Right lobe of liver (tissue), 6 donors: ENCODE measurements at regions not wholly inside any gene's neighbourhood (a gene's known extent, or its start where the extent isn't known, plus 50 kb on each side); places are given as distances from the start of the nearest gene placed in this dataset.

Experiments
- ATAC-seq, 4 donors: fragments of 200-7000 bp; cut with Tn5 transposase; one replicate each; pipeline ENCODE4 v1.9.1; 2020; ENCODE audit warnings: mild to moderate bottlenecking in 4 of 4, moderate library complexity in 4 of 4
- DNase-seq, 3 donors: peaks; one replicate each; pipeline ENCODE4 v3.0.0-alpha.2; 2020
- H3K27ac ChIP-seq, 3 donors: fragments of 200-600 bp; one replicate each; pipeline ENCODE4 v1.8.0; 2022
- H3K27me3 ChIP-seq, 2 donors: fragments of 200-600 bp; one replicate each; pipeline ENCODE4 v1.8.0; 2022
- H3K36me3 ChIP-seq, 4 donors: fragments of 200-600 bp; sonication (generic) in 1 of 4; one replicate each; pipeline versions ENCODE4 v1.5.1 to v1.8.0; 2017 to 2022; ENCODE audit warnings: control low read depth in 1 of 4
- H3K4me1 ChIP-seq, 4 donors: fragments of 200-600 bp; sonication (generic) in 1 of 4; one replicate each; pipeline versions ENCODE4 v1.5.1 to v1.8.0; 2017 to 2022; ENCODE audit warnings: control low read depth in 1 of 4
- H3K4me3 ChIP-seq, 3 donors: fragments of 200-600 bp; one replicate each; pipeline ENCODE4 v1.8.0; 2022
- H3K9me3 ChIP-seq, 4 donors: fragments of 200-600 bp; sonication (generic) in 1 of 4; one replicate each; pipeline versions ENCODE4 v1.5.1 to v1.8.0; 2017 to 2022; ENCODE audit warnings: control low read depth in 1 of 4
- CTCF ChIP-seq, 4 donors: fragments of 200-600 bp in 3 of 4; fragments of 450-650 bp in 1 of 4; IDR thresholded peaks; one replicate each; pipeline versions ENCODE4 v1.5.1 to v1.8.0; 2016 to 2022; ENCODE audit warnings: antibody characterized with exemption in 4 of 4, mild to moderate bottlenecking in 2 of 4
- POLR2A ChIP-seq: fragments of 450-650 bp; IDR thresholded peaks from one replicate; pipeline ENCODE4 v1.6.1; 2017; ENCODE audit warnings: antibody characterized with exemption, mild to moderate bottlenecking
- WGBS: methylation state at CpG from one replicate; pipeline ENCODE4 v1.1.6; 2018; ENCODE audit warnings: low coverage, low lambda C conversion rate; ENCODE audit not compliant: insufficient coverage; ENCODE audit errors: missing lambda C conversion rate; 5-methylcytosine and 5-hydroxymethylcytosine counted together
- intact Hi-C, 2 donors: fragments of 100-400 bp; cut with DNase I; formaldehyde crosslinking; loops; one replicate each; pipeline versions ENCODE4 v1.11.2 to v1.14.1; 2022
- donor health status: DM: no; HTN: yes; CAD: no.
- donor health status: DM: no; HTN: no; CAD: no.
- donor health status: DM: no; HTN: no; CAD: no.
- donor health status: DM: no; HTN: yes; CAD: no.
- donor health status: DM: no; HTN: yes; CAD: no.

GRCh38 chr6:76124018-76124417, 51.6 kb upstream of the IMPG1 start:
- no peaks in the 10 kb centered on the region for H3K27me3 ChIP-seq
- intact Hi-C loops = no loop called here
- DNase-seq = no peak
- no peaks in the 10 kb centered on the region for H3K36me3 ChIP-seq
- no peaks in the 10 kb centered on the region for H3K4me1 ChIP-seq
- WGBS = 38% methylated on average over 1 of the region's 1 CpG
- no peak for TF ChIP-seq CTCF (IDR thresholded peaks at IDR 0.05)
- no peak for TF ChIP-seq POLR2A
- ATAC-seq = no peak
- H3K9me3 ChIP-seq = no peaks in the 10 kb centered on the region
- no peak overlapping the region for H3K27ac ChIP-seq
- H3K4me3 ChIP-seq = no peak overlapping the region
